ENCODE measurements at regions not wholly inside any gene's neighbourhood (a gene's known extent, or its start where the extent isn't known, plus 50 kb on each side); places are given as distances from the start of the nearest gene placed in this dataset.

GRCh38 chr14:89624500-89625156, 207.6 kb upstream of the FOXN3 start:
- Mint-ChIP-seq H3K4me1 (peaks cover 47% of the 10 kb centered on the region), H3K4me3 (no peak overlapping the region), H3K27ac (peak overlapping the region; percentile 85), H3K36me3 (no peaks in the 10 kb centered on the region), H3K27me3 (ENCODE audit: low read depth) (no peaks in the 10 kb centered on the region), H3K9me3 (peaks cover 3% of the 10 kb centered on the region)
- DNase-seq (ENCODE audit: low spot score in 2 of 2, unreplicated experiment in 2 of 2): no peak
- no peak for TF ChIP-seq CTCF (IDR thresholded peaks at IDR 0.05; ENCODE audit: unreplicated experiment)

- no peak for TF ChIP-seq CTCF (IDR thresholded peaks at IDR 0.05; ENCODE audit: unreplicated experiment)
- H3K36me3 Mint-ChIP-seq: no peaks in the 10 kb centered on the region
- no peak overlapping the region for H3K4me3 Mint-ChIP-seq
- H3K27me3 Mint-ChIP-seq (ENCODE audit: low read depth): no peaks in the 10 kb centered on the region
- H3K27ac Mint-ChIP-seq: no peak overlapping the region
- peaks cover 47% of the 10 kb centered on the region for H3K4me1 Mint-ChIP-seq
- DNase-seq (ENCODE audit: low spot score in 2 of 2, unreplicated experiment in 2 of 2): no peak
- H3K9me3 Mint-ChIP-seq: peaks cover 3% of the 10 kb centered on the region
These were observed 205.0 kb upstream of the FOXN3 start for GRCh38 chr14:89621791-89622638.

- Mint-ChIP-seq H3K27ac (no peak overlapping the region), H3K36me3 (no peaks in the 10 kb centered on the region), H3K27me3 (ENCODE audit: low read depth) (no peaks in the 10 kb centered on the region), H3K4me3 (no peak overlapping the region), H3K9me3 (no peaks in the 10 kb centered on the region), H3K4me1 (peaks cover 53% of the 10 kb centered on the region)
- TF ChIP-seq CTCF (IDR thresholded peaks at IDR 0.05; ENCODE audit: unreplicated experiment): no peak
- DNase-seq (ENCODE audit: low spot score in 2 of 2, unreplicated experiment in 2 of 2): no peak
These were observed 204.0 kb upstream of the FOXN3 start for GRCh38 chr14:89621009-89621421.

DNA sequence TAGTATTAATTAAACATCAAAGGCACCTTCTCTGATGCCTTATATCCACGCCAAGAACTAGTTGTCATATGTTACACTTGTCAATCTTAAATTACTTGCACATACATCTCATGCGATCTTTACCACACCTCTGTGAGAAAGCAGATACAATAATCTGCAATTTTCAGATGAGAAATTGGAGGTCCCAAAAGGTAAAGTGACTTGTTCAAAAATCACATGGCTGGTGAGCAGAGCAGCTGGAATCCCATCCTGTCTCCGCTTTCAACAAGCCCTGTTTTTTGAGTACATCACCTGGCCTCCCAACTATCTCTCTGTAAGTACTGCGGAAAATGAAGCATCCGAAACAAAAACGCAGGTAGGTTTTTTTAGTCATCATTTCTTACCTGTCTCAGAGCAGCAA, 203.4 kb upstream of the FOXN3 start:
- no peak for TF ChIP-seq CTCF (IDR thresholded peaks at IDR 0.05; ENCODE audit: unreplicated experiment)
- H3K9me3 Mint-ChIP-seq: no peaks in the 10 kb centered on the region
- H3K27ac Mint-ChIP-seq: no peak overlapping the region
- no peak for DNase-seq (ENCODE audit: low spot score in 2 of 2, unreplicated experiment in 2 of 2)
- no peaks in the 10 kb centered on the region for H3K27me3 Mint-ChIP-seq (ENCODE audit: low read depth)
- H3K4me1 Mint-ChIP-seq: peaks cover 54% of the 10 kb centered on the region
- peak overlapping the region; percentile 10 for H3K4me3 Mint-ChIP-seq
- H3K36me3 Mint-ChIP-seq: no peaks in the 10 kb centered on the region

DNA sequence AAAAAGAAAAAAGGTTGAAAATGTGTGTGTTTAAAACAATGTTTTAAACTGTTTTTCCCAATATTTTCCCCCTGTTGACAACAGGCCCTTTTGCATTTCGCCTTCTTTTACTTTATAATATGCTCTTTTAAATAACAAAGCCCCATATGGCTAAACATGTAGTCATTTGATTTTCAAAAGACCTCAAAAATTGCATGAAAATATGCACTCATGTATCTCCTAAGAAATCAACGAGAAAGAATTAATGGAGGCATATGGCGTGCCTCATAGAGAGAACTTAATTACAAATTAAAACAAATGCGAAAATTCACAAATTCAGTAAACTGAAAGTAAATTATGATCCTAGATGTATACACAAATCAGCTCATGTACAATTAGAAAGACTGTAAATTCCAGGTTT, 202.6 kb upstream of the FOXN3 start:
- peak overlapping the region; percentile 72 for H3K4me3 Mint-ChIP-seq
- TF ChIP-seq CTCF (IDR thresholded peaks at IDR 0.05; ENCODE audit: unreplicated experiment): no peak
- no peaks in the 10 kb centered on the region for H3K9me3 Mint-ChIP-seq
- no peaks in the 10 kb centered on the region for H3K27me3 Mint-ChIP-seq (ENCODE audit: low read depth)
- H3K4me1 Mint-ChIP-seq: peaks cover 52% of the 10 kb centered on the region
- no peak for DNase-seq (ENCODE audit: low spot score in 2 of 2, unreplicated experiment in 2 of 2)
- peak overlapping the region; percentile 59 for H3K27ac Mint-ChIP-seq
- H3K36me3 Mint-ChIP-seq: no peaks in the 10 kb centered on the region

All from mesothelial cell of epicardium (in vitro differentiated cells).